Hepatocyte (in vitro differentiated cells): ENCODE measurements at regions not wholly inside any gene's neighbourhood (a gene's known extent, or its start where the extent isn't known, plus 50 kb on each side); places are given as distances from the start of the nearest gene placed in this dataset.

Source experiments
- CTCF ChIP-seq: fragments of 200-600 bp; sonication (generic); IDR thresholded peaks from 2 replicates; pipeline ENCODE4 v1.5.1; 2016; ENCODE audit warnings: antibody characterized with exemption, mild to moderate bottlenecking; ENCODE audit not compliant: poor library complexity
- EZH2 ChIP-seq: fragments of 200-600 bp; sonication (generic); IDR thresholded peaks from 2 replicates; pipeline ENCODE4 v1.6.1; 2016; ENCODE audit warnings: antibody characterized with exemption, mild to moderate bottlenecking, borderline replicate concordance
- EZH2phosphoT487 ChIP-seq: fragments of 200-600 bp; sonication (generic); IDR thresholded peaks from one replicate; pipeline ENCODE4 v1.6.1; 2018; ENCODE audit warnings: antibody characterized with exemption, mild to moderate bottlenecking, low read depth, moderate library complexity; ENCODE audit not compliant: unreplicated experiment, severe bottlenecking

GRCh38 chr1:4506591-4506990, 147.8 kb upstream of the AJAP1 start:
- no peak for TF ChIP-seq CTCF
- no peak for TF ChIP-seq EZH2
- no peak for TF ChIP-seq EZH2phosphoT487
